ENCODE measurements at regions not wholly inside any gene's neighbourhood (a gene's known extent, or its start where the extent isn't known, plus 50 kb on each side); places are given as distances from the start of the nearest gene placed in this dataset.

DNA sequence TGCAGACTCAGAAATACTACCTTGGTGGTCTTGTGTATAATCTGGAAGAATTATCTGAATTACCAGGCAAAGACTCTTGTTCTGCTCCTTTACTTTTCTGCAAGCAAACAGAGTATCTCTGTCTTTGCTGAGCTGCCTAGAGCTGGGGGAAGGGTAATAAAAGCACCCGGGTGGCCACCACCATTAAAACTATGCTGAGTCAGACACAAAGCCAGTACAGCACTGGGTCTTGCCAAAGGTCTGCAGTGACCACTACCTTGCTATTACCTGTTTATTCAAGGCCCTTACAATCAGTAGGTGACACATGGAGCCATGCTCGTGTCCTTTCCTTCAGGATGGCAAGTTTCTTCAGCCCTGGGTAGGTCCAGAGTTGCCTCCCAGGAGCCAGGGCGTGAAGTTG, 420.6 kb upstream of the CNTN5 start:
- intact Hi-C loops (cut with micrococcal nuclease; ENCODE audit: unreplicated experiment) (no loop called here), in situ Hi-C loops (cut with MboI) (no loop called here)
- ATAC-seq (no peak), FAIRE-seq (no peak), DNase-seq (ENCODE audit: low read depth, low spot score) (no peak)
- SMC1A ChIA-PET (ENCODE audit: uncharacterized antibody, unreplicated experiment), result no interaction called here
- H2AFZ ChIP-seq (ENCODE audit: control insufficient read depth, low read depth, low read length), result no peak overlapping the region
- no peak overlapping the region for H3K4me2 ChIP-seq (ENCODE audit: control insufficient read depth, insufficient read depth)
- H3K4me1 ChIP-seq (ENCODE audit: control insufficient read depth, insufficient read depth, low read length), result no peaks in the 10 kb centered on the region
- H3K9ac ChIP-seq (ENCODE audit: control insufficient read depth, insufficient read depth, low read length), result no peak overlapping the region
- no peaks in the 10 kb centered on the region for H3K27me3 ChIP-seq (replicated peaks in 1 of 2; ENCODE audit: control insufficient read depth in 2 of 2, insufficient read depth in 2 of 2, low read length in 1 of 2)
- H4K20me1 ChIP-seq (ENCODE audit: control insufficient read depth, insufficient read depth), result no peaks in the 10 kb centered on the region
- no peaks in the 10 kb centered on the region for H3K36me3 ChIP-seq (ENCODE audit: control insufficient read depth in 2 of 2, insufficient read depth in 2 of 2, low read length in 1 of 2)
- CTCF ChIA-PET, result no interaction called here
- POLR2A ChIA-PET, result no interaction called here
- H3K9me3 ChIP-seq (replicated peaks; ENCODE audit: control insufficient read depth, insufficient read depth, low read length), result no peaks in the 10 kb centered on the region
- RAD21 ChIA-PET (ENCODE audit: unreplicated experiment), result no interaction called here
- no peak overlapping the region for H3K27ac ChIP-seq (ENCODE audit: control insufficient read depth, insufficient read depth)
- BruUV-seq (replicated peaks), result no TSS peak
- H3K4me3 ChIP-seq, result no peak overlapping the region
- H3K79me2 ChIP-seq (ENCODE audit: control insufficient read depth, insufficient read depth, low read length), result no peaks in the 10 kb centered on the region
- 32% methylated on average over 3 of the region's 3 CpGs for WGBS (ENCODE audit: insufficient coverage, insufficient replicate concordance, low lambda C conversion rate, missing lambda C conversion rate)
- TF ChIP-seq, protein P1, sequence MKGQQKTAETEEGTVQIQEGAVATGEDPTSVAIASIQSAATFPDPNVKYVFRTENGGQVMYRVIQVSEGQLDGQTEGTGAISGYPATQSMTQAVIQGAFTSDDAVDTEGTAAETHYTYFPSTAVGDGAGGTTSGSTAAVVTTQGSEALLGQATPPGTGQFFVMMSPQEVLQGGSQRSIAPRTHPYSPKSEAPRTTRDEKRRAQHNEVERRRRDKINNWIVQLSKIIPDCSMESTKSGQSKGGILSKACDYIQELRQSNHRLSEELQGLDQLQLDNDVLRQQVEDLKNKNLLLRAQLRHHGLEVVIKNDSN (IDR thresholded peaks at IDR 0.05; ENCODE audit: borderline replicate concordance, extremely low read length, insufficient read depth, low read depth, low read length), result no peak
- TF ChIP-seq YY1 (IDR thresholded peaks at IDR 0.05; ENCODE audit: low read depth, low read length), result no peak
- TF ChIP-seq, protein P2, sequence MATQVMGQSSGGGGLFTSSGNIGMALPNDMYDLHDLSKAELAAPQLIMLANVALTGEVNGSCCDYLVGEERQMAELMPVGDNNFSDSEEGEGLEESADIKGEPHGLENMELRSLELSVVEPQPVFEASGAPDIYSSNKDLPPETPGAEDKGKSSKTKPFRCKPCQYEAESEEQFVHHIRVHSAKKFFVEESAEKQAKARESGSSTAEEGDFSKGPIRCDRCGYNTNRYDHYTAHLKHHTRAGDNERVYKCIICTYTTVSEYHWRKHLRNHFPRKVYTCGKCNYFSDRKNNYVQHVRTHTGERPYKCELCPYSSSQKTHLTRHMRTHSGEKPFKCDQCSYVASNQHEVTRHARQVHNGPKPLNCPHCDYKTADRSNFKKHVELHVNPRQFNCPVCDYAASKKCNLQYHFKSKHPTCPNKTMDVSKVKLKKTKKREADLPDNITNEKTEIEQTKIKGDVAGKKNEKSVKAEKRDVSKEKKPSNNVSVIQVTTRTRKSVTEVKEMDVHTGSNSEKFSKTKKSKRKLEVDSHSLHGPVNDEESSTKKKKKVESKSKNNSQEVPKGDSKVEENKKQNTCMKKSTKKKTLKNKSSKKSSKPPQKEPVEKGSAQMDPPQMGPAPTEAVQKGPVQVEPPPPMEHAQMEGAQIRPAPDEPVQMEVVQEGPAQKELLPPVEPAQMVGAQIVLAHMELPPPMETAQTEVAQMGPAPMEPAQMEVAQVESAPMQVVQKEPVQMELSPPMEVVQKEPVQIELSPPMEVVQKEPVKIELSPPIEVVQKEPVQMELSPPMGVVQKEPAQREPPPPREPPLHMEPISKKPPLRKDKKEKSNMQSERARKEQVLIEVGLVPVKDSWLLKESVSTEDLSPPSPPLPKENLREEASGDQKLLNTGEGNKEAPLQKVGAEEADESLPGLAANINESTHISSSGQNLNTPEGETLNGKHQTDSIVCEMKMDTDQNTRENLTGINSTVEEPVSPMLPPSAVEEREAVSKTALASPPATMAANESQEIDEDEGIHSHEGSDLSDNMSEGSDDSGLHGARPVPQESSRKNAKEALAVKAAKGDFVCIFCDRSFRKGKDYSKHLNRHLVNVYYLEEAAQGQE (IDR thresholded peaks at IDR 0.05; ENCODE audit: low read depth, low read length), result no peak
- no peak for TF ChIP-seq RELA (IDR thresholded peaks at IDR 0.05; ENCODE audit: borderline replicate concordance, partially characterized antibody)
- no peak for TF ChIP-seq ZNF207 (IDR thresholded peaks at IDR 0.05; ENCODE audit: borderline replicate concordance)
- no peak for TF ChIP-seq STAT3 (IDR thresholded peaks at IDR 0.05; ENCODE audit: low read depth, low read length)
- TF ChIP-seq EGR1 (IDR thresholded peaks at IDR 0.05; ENCODE audit: borderline replicate concordance in 1 of 2, low read depth in 2 of 2, low read length in 2 of 2), result no peak
- TF ChIP-seq SKIL (IDR thresholded peaks at IDR 0.05; ENCODE audit: low read depth, poor library complexity, severe bottlenecking), result no peak
- no peak for TF ChIP-seq POLR2A (IDR thresholded peaks at IDR 0.05; ENCODE audit: low read depth, low read length)
- no peak for TF ChIP-seq IKZF2 (IDR thresholded peaks at IDR 0.05)
- no peak for TF ChIP-seq ZBED1 (IDR thresholded peaks at IDR 0.05; ENCODE audit: borderline replicate concordance)
- TF ChIP-seq IRF4 (IDR thresholded peaks at IDR 0.05; ENCODE audit: low read depth, low read length), result no peak
- no peak for TF ChIP-seq JUNB (IDR thresholded peaks at IDR 0.05)
- TF ChIP-seq RELB (IDR thresholded peaks at IDR 0.05; ENCODE audit: low read depth), result no peak
- TF ChIP-seq ZNF384 (IDR thresholded peaks at IDR 0.05; ENCODE audit: borderline replicate concordance, low read depth, low read length), result no peak
- TF ChIP-seq MYB (IDR thresholded peaks at IDR 0.05; ENCODE audit: borderline replicate concordance, low read depth, low read length), result no peak

Data from GM12878 (cell line).